Hindlimb muscle (tissue), 1 donor: ENCODE measurements at regions not wholly inside any gene's neighbourhood (a gene's known extent, or its start where the extent isn't known, plus 50 kb on each side); places are given as distances from the start of the nearest gene placed in this dataset.

ENCODE experiments used
- DNase-seq: peaks from one replicate; pipeline ENCODE4 v3.0.0-alpha.2; 2013

GRCh38 chr18:56210520-56210919 lies 427.9 kb downstream of the TXNL1 start:
- no peak for DNase-seq

GRCh38 chr18:56207989-56208388 lies 430.4 kb downstream of the TXNL1 start:
- DNase-seq, result no peak

GRCh38 chr18:56204052-56204451 lies 434.3 kb downstream of the TXNL1 start:
- no peak for DNase-seq

- DNase-seq, result peak; percentile 34
These were observed 435.7 kb downstream of the TXNL1 start for GRCh38 chr18:56202678-56203077.

- no peak for DNase-seq
These were observed 437.9 kb downstream of the TXNL1 start for GRCh38 chr18:56200381-56200911.

GRCh38 chr18:56199580-56200330 lies 438.6 kb downstream of the TXNL1 start:
- DNase-seq, result no peak

GRCh38 chr18:56197241-56197859 lies 441.0 kb downstream of the TXNL1 start:
- no peak for DNase-seq

GRCh38 chr18:56196495-56197225 lies 441.7 kb downstream of the TXNL1 start:
- no peak for DNase-seq

GRCh38 chr18:56191334-56191733 lies 447.1 kb downstream of the TXNL1 start:
- DNase-seq, result no peak

GRCh38 chr18:56189615-56190014 lies 448.8 kb downstream of the TXNL1 start:
- no peak for DNase-seq

GRCh38 chr18:56188529-56189275 lies 449.7 kb downstream of the TXNL1 start:
- no peak for DNase-seq

- DNase-seq, result no peak
These were observed 452.1 kb downstream of the TXNL1 start for GRCh38 chr18:56186319-56186718.

GRCh38 chr18:56185126-56185525 lies 453.3 kb downstream of the TXNL1 start:
- DNase-seq, result no peak

GRCh38 chr18:56176751-56177150 lies 461.6 kb downstream of the TXNL1 start:
- no peak for DNase-seq

- no peak for DNase-seq
These were observed 462.9 kb downstream of the TXNL1 start for GRCh38 chr18:56175330-56176001.

- DNase-seq, result no peak
These were observed 464.7 kb downstream of the TXNL1 start for GRCh38 chr18:56173542-56174220.

GRCh38 chr18:56172527-56172926 lies 465.9 kb downstream of the TXNL1 start:
- DNase-seq, result no peak

- no peak for DNase-seq
These were observed 466.5 kb downstream of the TXNL1 start for GRCh38 chr18:56171848-56172247.

GRCh38 chr18:56168049-56168781 lies 470.2 kb downstream of the TXNL1 start:
- no peak for DNase-seq

- DNase-seq, result no peak
These were observed 471.0 kb downstream of the TXNL1 start for GRCh38 chr18:56167366-56167765.

- DNase-seq, result no peak
These were observed 471.5 kb downstream of the TXNL1 start for GRCh38 chr18:56166914-56167313.
